Stimulated activated naive B cell treated with anti-CD40 and anti-IgM and Interleukin-4, amounts not matched to agents 10 μg/mL and 1 μg/mL and 100 μg/mL, for 72 hours (primary cell): ENCODE measurements at regions not wholly inside any gene's neighbourhood (a gene's known extent, or its start where the extent isn't known, plus 50 kb on each side); places are given as distances from the start of the nearest gene placed in this dataset.

ENCODE experiments used
- ATAC-seq, 2 donors: fragments of 150-1000 bp; cut with Tn5 transposase; replicated peaks; 2 replicates each; pipeline ENCODE4 v1.10.0; 2021; ENCODE audit warnings: moderate library complexity in 1 of 2
- DNase-seq: peaks from one replicate; pipeline ENCODE4 v3.0.0; 2021
- H3K27ac Mint-ChIP-seq: one replicate; pipeline ENCODE4 v1.8.0; 2022; ENCODE audit warnings: mild to moderate bottlenecking, mixed read lengths
- H3K27me3 Mint-ChIP-seq, 2 donors: one replicate each; pipeline ENCODE4 v1.8.0; 2022; ENCODE audit warnings: mixed read lengths in 2 of 2
- H3K36me3 Mint-ChIP-seq, 2 donors: one replicate each; pipeline ENCODE4 v1.8.0; 2022; ENCODE audit warnings: mixed read lengths in 2 of 2, mild to moderate bottlenecking in 1 of 2
- H3K4me1 Mint-ChIP-seq, 2 donors: one replicate each; pipeline ENCODE4 v1.8.0; 2022; ENCODE audit warnings: mixed read lengths in 2 of 2, mild to moderate bottlenecking in 1 of 2
- H3K4me3 Mint-ChIP-seq, 2 donors: one replicate each; pipeline ENCODE4 v1.8.0; 2022; ENCODE audit warnings: mild to moderate bottlenecking in 2 of 2, mixed read lengths in 2 of 2, moderate library complexity in 1 of 2
- H3K9me3 Mint-ChIP-seq, 2 donors: one replicate each; pipeline ENCODE4 v1.8.0; 2022; ENCODE audit warnings: mixed read lengths in 2 of 2, mild to moderate bottlenecking in 1 of 2

DNA sequence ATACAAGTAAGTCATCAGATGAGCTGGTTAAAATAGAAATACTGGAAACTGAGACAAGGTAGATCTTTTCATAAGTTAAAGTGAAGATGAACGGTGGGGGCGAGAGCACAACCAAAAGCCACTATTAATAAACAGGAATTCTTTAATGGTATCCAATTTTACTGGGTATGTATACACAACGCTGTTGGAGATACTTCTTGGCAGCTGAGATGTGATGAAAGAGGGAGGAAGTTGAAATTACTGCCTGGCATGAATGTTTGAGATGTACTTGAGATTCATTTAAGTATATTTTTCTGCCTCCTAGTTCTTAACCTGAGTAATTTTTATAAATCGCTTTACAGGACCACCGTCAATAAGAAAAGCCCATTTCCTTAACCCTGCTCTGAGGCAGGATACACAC lies 110.0 kb upstream of the ZRANB2 start:
- Mint-ChIP-seq H3K36me3 (no peaks in the 10 kb centered on the region), H3K27ac (no peak overlapping the region), H3K9me3 (peaks cover 0 to 2% of the 10 kb centered on the region in 2 donors), H3K4me1 (no peaks in the 10 kb centered on the region), H3K27me3 (no peaks in the 10 kb centered on the region), H3K4me3 (no peak overlapping the region)
- ATAC-seq (no peak), DNase-seq (no peak)

DNA sequence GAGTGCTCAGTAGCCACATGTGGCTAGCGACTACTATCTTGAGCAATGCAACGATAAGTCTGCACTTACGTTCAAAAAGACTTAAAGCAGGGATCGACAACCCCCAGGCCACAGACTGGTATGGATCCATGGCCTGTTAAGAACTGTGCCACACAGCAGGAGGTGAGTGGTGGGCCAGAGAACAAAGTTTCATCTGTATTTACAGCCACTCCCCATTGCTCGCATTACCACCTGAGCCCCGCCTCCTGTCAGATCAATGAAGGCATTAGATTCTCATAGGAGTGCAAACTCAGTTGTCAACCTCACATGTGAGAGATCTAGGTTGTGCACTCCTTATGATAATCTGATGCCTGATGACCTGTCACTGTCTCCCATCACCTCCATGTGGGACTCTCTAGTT lies 103.6 kb upstream of the ZRANB2 start:
- Mint-ChIP-seq H3K9me3 (peaks cover 0 to 2% of the 10 kb centered on the region in 2 donors), H3K27ac (no peak overlapping the region), H3K27me3 (no peaks in the 10 kb centered on the region), H3K36me3 (no peaks in the 10 kb centered on the region), H3K4me3 (no peak overlapping the region), H3K4me1 (no peaks in the 10 kb centered on the region)
- no peak for DNase-seq
- ATAC-seq, result no peak

DNA sequence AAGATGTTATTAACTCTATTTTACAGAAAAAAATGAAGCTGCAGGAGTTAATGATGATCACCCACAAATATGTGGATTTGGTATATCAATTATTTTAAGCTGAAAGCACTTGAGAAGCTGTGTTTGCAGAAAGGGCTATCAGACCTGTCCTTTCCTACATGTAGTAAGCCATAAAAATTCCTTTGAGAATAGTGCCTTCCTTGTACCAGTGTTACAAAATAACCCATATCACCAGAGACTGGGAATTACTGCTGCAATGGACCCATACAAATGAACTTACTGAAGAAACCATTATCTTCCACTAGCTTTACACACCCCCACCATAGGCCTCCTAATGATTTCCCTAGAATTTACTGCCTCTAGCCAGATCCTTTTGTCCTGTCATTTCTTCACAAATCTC lies 99.2 kb upstream of the ZRANB2 start:
- Mint-ChIP-seq H3K9me3 (peaks cover 0 to 3% of the 10 kb centered on the region in 2 donors), H3K27me3 (no peaks in the 10 kb centered on the region), H3K27ac (no peak overlapping the region), H3K4me3 (no peak overlapping the region), H3K36me3 (no peaks in the 10 kb centered on the region), H3K4me1 (no peaks in the 10 kb centered on the region)
- DNase-seq (no peak), ATAC-seq (no peak)

DNA sequence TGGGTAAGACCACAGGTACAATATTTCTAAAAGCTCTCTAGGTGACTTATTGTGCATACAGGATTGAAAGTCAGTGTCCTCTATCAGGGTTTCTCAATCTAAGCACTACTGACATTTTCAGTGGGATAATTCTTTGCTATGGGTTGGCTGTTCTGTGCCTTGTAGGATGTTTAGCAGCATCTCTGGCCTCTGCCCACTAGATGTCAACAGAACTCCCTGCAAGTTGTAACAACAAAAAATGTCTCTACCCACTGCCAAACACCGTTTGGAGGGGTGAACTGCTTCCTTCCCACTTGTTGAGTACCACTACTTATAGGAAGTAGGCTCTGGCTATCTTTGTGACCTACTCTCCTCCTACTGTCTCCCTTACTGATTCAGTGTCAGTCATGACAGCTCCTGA lies 90.1 kb upstream of the ZRANB2 start:
- H3K4me1 Mint-ChIP-seq, result no peaks in the 10 kb centered on the region
- peaks cover 0 to 10% of the 10 kb centered on the region in 2 donors for H3K9me3 Mint-ChIP-seq
- no peaks in the 10 kb centered on the region for H3K36me3 Mint-ChIP-seq
- no peaks in the 10 kb centered on the region for H3K27me3 Mint-ChIP-seq
- no peak overlapping the region for H3K27ac Mint-ChIP-seq
- ATAC-seq (no peak), DNase-seq (no peak)
- no peak overlapping the region for H3K4me3 Mint-ChIP-seq

DNA sequence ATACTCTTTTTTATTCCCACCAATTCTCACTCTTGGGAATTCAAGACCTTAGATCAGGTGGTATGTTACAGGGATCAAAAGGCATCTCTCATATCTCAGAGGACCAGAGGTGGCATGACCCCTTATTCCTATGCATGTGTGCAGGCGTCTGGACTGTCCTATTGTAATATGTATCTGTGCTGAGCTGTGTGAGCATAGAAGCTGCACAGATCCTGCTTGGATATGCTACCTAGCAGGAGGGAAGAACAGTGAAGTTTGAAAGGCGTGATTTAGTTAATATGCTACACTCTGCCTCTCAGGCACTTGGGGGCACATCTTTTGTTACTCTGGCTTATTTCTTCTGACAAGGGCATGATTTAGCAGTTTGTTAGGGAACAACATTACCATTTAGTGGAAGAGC lies 86.7 kb upstream of the ZRANB2 start:
- no peaks in the 10 kb centered on the region for H3K4me1 Mint-ChIP-seq
- no peak overlapping the region for H3K27ac Mint-ChIP-seq
- no peak for DNase-seq
- H3K36me3 Mint-ChIP-seq, result no peaks in the 10 kb centered on the region
- H3K4me3 Mint-ChIP-seq, result no peak overlapping the region
- ATAC-seq, result no peak
- H3K9me3 Mint-ChIP-seq, result peaks cover 0 to 6% of the 10 kb centered on the region in 2 donors
- H3K27me3 Mint-ChIP-seq, result no peaks in the 10 kb centered on the region

DNA sequence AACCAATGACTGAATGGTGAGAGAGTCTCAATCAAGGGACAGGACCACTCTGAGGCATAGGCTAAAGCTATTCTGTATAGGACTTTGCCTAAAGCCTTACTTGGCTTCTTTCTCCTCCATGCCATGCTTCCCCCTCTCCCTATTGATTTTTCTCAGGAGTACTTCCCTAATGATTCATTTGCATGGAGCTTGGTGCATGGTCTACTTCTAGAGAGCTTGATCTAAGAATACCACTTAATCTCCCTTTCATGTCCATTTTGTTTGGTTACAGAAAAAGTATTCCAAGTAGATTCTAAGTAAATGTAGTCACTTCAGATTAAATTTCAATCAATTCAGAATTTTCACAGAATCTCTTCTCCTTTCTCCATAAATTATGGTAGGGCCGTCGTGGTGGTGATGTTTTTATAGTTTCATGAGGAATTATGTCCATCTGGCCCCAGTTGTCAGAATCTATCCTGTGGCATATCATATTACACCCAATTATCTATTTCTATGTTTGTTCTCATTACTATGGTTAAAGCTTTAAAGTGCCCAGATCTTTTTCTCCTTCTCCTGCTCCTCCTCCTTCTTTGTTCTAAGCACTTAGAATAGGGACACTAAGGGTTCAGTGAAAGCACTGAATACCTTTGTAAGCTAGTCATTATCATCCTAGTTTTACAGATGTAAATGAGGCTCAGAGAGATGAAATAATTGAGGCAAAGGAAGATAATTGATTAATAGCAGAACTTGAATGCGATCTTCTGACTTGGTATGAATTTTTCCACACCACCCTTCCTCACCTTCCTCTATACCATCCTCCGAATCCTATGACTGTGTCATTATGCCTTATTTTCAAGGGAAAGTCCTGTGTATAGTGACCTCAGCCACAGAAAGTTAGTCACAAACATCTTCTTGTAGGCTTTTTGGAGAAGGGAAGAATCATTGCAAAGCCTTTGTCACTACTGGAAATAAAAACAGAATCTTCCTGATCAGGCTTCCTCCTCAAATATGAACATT lies 85.6 kb upstream of the ZRANB2 start:
- no peaks in the 10 kb centered on the region for H3K27me3 Mint-ChIP-seq
- no peak overlapping the region for H3K27ac Mint-ChIP-seq
- no peak overlapping the region for H3K4me3 Mint-ChIP-seq
- no peaks in the 10 kb centered on the region for H3K36me3 Mint-ChIP-seq
- no peak for DNase-seq
- H3K9me3 Mint-ChIP-seq, result peaks cover 0 to 8% of the 10 kb centered on the region in 2 donors
- H3K4me1 Mint-ChIP-seq, result no peaks in the 10 kb centered on the region
- ATAC-seq, result no peak

DNA sequence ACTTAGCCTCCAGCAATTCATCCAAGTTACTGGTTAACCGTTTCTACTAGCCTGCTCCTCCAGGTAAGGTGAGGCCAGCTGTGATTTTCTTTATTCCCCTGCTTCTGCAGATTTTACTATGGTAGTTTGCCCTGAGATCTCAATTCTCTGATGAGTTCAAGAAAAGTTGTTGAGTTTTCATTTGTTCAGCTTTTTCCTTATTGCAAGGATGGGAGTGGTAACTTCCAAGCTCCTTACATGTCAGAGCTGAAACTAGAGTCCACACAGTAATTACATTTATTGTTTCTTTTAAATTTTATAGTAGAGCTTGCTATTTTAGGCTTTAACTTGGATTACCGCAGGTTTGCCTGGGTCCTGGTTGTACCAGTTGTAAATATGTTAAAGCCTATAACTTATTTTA lies 76.9 kb upstream of the ZRANB2 start:
- H3K36me3 Mint-ChIP-seq, result no peaks in the 10 kb centered on the region
- ATAC-seq (no peak), DNase-seq (no peak)
- no peaks in the 10 kb centered on the region for H3K27me3 Mint-ChIP-seq
- H3K27ac Mint-ChIP-seq, result no peak overlapping the region
- H3K9me3 Mint-ChIP-seq, result peaks cover 5 to 15% of the 10 kb centered on the region in 2 donors
- H3K4me1 Mint-ChIP-seq, result peaks cover 0 to 1% of the 10 kb centered on the region in 2 donors
- H3K4me3 Mint-ChIP-seq, result no peak overlapping the region

DNA sequence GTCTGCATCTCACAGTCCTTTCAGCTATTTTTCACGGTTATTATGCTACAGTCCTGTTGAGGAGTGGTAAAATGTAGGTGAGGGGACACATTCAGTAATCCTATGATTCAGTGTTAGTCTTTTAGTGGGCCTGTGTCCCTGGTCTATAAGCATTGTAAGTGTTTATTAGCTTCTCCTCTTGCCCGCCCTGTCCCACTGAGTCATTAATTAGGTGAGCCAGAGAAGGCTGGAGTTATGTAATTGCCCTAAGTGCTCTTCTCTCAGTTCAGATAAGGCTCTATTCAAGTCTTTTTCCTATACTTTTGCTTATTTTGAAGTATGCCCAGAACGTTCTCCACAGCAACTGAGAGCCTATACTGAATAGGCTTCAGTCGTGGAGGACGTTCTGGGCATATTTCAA lies 76.3 kb upstream of the ZRANB2 start:
- peaks cover 0 to 1% of the 10 kb centered on the region in 2 donors for H3K4me1 Mint-ChIP-seq
- peaks cover 5 to 15% of the 10 kb centered on the region in 2 donors for H3K9me3 Mint-ChIP-seq
- H3K4me3 Mint-ChIP-seq, result no peak overlapping the region
- no peak overlapping the region for H3K27ac Mint-ChIP-seq
- H3K27me3 Mint-ChIP-seq, result no peaks in the 10 kb centered on the region
- DNase-seq (no peak), ATAC-seq (no peak)
- no peaks in the 10 kb centered on the region for H3K36me3 Mint-ChIP-seq

DNA sequence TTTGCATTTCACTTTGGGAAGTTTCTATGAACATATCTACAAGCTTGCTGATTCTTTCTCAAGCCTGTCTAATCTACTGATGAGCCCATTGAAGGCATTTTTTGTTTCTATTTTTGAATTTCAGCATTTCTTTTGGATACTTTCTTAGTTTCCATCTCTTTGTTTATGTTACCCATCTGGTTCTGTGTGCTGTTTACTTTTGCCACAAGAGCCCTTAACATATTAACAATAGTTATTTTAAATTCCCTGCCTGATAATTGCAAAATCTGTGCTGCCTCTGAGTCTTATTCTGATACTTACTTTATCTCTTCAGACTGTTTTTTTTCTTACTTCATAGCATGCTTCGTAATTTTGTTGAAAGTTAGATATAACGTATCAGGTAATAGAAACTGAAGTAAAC lies 75.8 kb upstream of the ZRANB2 start:
- no peak overlapping the region for H3K4me3 Mint-ChIP-seq
- H3K27ac Mint-ChIP-seq, result no peak overlapping the region
- H3K27me3 Mint-ChIP-seq, result no peaks in the 10 kb centered on the region
- peaks cover 5 to 14% of the 10 kb centered on the region in 2 donors for H3K9me3 Mint-ChIP-seq
- H3K36me3 Mint-ChIP-seq, result no peaks in the 10 kb centered on the region
- DNase-seq (no peak), ATAC-seq (no peak)
- peaks cover 0 to 1% of the 10 kb centered on the region in 2 donors for H3K4me1 Mint-ChIP-seq

DNA sequence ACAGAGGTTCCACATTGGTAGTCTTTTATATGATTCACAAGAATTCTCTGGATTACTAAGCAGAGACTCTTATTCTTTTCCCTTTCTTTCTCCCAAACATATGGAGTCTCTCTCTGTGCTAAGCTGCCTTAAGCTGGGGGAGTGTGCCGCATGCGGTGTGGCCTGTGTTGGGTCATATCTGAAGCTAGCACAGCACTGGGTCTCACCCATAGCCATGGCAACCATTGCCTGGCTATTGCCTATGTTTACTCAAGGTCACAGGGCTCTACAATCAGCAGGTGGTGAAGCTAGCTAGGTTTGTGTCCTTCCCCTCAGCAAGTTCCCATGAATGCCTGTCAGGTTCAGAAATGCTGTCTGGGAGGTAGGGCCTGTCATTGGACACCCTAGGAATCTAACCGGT lies 73.6 kb upstream of the ZRANB2 start:
- H3K9me3 Mint-ChIP-seq, result peaks cover 9 to 17% of the 10 kb centered on the region in 2 donors
- DNase-seq (no peak), ATAC-seq (no peak)
- H3K36me3 Mint-ChIP-seq, result no peaks in the 10 kb centered on the region
- H3K27ac Mint-ChIP-seq, result no peak overlapping the region
- no peak overlapping the region for H3K4me3 Mint-ChIP-seq
- no peaks in the 10 kb centered on the region for H3K27me3 Mint-ChIP-seq
- H3K4me1 Mint-ChIP-seq, result peaks cover 0 to 1% of the 10 kb centered on the region in 2 donors

DNA sequence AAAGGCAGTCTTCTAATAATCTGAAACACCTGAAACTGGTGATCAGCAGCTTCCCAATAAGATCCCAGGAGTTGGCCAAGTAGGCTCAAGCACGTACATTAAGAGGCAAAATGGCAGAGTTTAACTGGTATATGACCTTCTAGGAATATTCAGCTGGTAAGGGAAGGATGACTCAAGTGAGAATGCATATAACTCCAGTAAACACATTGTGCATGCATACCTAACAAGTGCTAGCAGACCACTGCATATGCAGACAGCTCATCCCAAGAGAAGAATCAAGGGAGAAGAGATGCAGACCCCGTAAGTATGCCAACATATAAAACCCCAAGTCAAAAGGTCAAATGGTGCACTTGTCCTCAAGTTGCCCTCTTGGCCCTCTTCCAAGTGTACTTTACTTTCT lies 73.0 kb upstream of the ZRANB2 start:
- no peak overlapping the region for H3K27ac Mint-ChIP-seq
- peaks cover 0 to 1% of the 10 kb centered on the region in 2 donors for H3K4me1 Mint-ChIP-seq
- no peak overlapping the region for H3K4me3 Mint-ChIP-seq
- no peaks in the 10 kb centered on the region for H3K36me3 Mint-ChIP-seq
- no peaks in the 10 kb centered on the region for H3K27me3 Mint-ChIP-seq
- DNase-seq, result no peak
- H3K9me3 Mint-ChIP-seq, result peaks cover 9 to 21% of the 10 kb centered on the region in 2 donors
- ATAC-seq, result no peak

DNA sequence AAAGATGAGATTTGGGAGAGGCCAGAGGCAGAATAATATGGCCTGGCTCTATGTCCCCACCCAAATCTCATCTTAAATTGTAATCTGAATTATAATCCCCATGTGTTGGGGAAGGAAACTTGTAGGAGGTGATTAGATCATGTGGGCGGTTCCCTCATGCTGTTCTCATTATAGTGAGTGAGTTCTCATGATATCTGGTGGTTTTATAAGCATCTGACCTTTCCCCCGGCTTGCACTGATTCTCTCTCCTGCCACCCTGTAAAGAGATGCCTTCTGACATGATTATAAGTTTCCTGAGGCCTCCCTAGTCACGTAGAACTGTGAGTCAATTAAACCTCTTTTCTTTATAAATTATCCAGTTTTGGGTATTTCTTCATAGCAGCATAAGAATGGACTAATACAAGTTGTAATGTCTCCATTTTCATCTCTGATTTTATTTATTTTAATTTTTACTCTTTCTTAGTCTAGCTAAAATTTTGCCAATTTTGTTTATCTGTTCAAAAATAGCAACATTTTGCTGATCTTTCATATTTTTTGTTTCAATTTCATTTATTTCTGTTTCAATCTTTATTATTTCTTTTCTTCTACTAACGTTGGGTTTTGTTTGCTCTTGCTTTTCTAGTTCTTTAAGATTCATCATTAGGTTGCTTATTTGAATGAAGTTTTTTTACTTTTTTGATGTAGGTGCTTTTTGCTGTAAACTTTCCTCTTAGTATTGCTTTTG lies 67.0 kb upstream of the ZRANB2 start:
- H3K36me3 Mint-ChIP-seq, result peaks cover 0 to 4% of the 10 kb centered on the region in 2 donors
- no peak overlapping the region for H3K27ac Mint-ChIP-seq
- DNase-seq, result no peak
- H3K9me3 Mint-ChIP-seq, result peaks cover 14 to 15% of the 10 kb centered on the region in 2 donors
- ATAC-seq, result no peak
- H3K4me1 Mint-ChIP-seq, result no peaks in the 10 kb centered on the region
- H3K4me3 Mint-ChIP-seq, result no peak overlapping the region
- H3K27me3 Mint-ChIP-seq, result no peaks in the 10 kb centered on the region

DNA sequence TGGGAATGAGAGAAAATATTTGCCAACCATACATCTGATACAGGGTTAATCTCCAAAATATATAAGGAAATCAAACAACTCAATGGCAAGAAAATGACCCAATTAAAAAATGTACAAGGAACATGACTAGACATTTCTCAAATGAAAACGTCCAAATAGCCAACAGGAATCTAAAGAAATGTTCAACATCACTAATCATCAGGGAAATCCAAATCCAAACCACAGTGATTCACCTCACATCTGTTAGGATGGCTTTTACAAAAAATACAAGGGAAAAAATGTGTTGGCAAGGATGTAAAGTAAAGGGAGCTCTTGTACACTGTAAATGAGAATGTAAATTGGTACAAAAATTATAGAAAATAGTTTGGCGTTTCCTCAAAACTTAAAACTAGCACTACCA lies 54.7 kb upstream of the ZRANB2 start:
- H3K36me3 Mint-ChIP-seq, result peaks cover 0 to 2% of the 10 kb centered on the region in 2 donors
- DNase-seq, result no peak
- H3K27ac Mint-ChIP-seq, result no peak overlapping the region
- H3K27me3 Mint-ChIP-seq, result no peaks in the 10 kb centered on the region
- ATAC-seq, result no peak
- peaks cover 31 to 33% of the 10 kb centered on the region in 2 donors for H3K9me3 Mint-ChIP-seq
- no peaks in the 10 kb centered on the region for H3K4me1 Mint-ChIP-seq
- no peak overlapping the region for H3K4me3 Mint-ChIP-seq
